HCT116 (cell line): ENCODE measurements at regions not wholly inside any gene's neighbourhood (a gene's known extent, or its start where the extent isn't known, plus 50 kb on each side); places are given as distances from the start of the nearest gene placed in this dataset.

Source experiments
- ATAC-seq: fragments of 200-7000 bp; cut with Tn5 transposase; 2 replicates; pipeline ENCODE4 v1.9.1; 2020; ENCODE audit warnings: mild to moderate bottlenecking, moderate library complexity
- BruUV-seq: library from RNA; stranded (reverse); fragments of 400-500 nt; replicated peaks from 2 replicates; lab custom pipeline; 2021; lab: Mats Ljungman, UMichigan
- CTCF ChIA-PET: fragments of 300-600 bp; sonication (Branson Sonifier 250); formaldehyde crosslinking; loops from one replicate; lab custom pipeline; 2021; ENCODE audit warnings: antibody characterized with exemption; lab: Charles Lee
- POLR2A ChIA-PET: fragments of 300-600, 350-600 bp; sonication (Branson Sonifier 250); formaldehyde crosslinking; loops from one replicate; lab custom pipeline; 2021; ENCODE audit warnings: antibody characterized with exemption; lab: Charles Lee
- RAD21 ChIA-PET, 2 experiments: fragments of 300-600 bp; sonication (Branson Sonifier 250); formaldehyde crosslinking; loops; one replicate each; lab custom pipeline; 2023; ENCODE audit warnings: low total read pairs in 2 of 2; ENCODE audit not compliant: uncharacterized antibody in 2 of 2, unreplicated experiment in 2 of 2, low non-redundant PET in 1 of 2; lab: Charles Lee
- DNase-seq: peaks from one replicate; pipeline ENCODE4 v3.0.0-alpha.2; 2010; ENCODE audit warnings: low read depth, low spot score
- H2AFZ ChIP-seq: fragments of 200-600 bp; shearing (Covaris generic), sonication (generic); 2 replicates; pipeline ENCODE4 v1.6.1; 2017; ENCODE audit warnings: low read depth, mixed run types, mixed read lengths, antibody characterized with exemption, low read length; ENCODE audit not compliant: poor library complexity, severe bottlenecking
- H3K27ac ChIP-seq: 2 replicates; pipeline ENCODE4 v1.5.1; 2012; ENCODE audit warnings: low read depth, low read length
- H3K27me3 ChIP-seq: fragments of 200-600 bp; sonication (generic); 2 replicates; pipeline ENCODE4 v1.6.1; 2016; ENCODE audit warnings: mixed run types, low read length, mixed read lengths; ENCODE audit not compliant: insufficient read depth
- H3K36me3 ChIP-seq, 2 experiments: fragments of 200-500 bp in 1 of 2; fragments of 200-600 bp in 1 of 2; sonication (Bioruptor generic) in 1 of 2; sonication (generic) in 1 of 2; 2 replicates each; pipeline versions ENCODE4 v1.5.1 to v1.6.1; 2014 to 2016; ENCODE audit warnings: low read length in 2 of 2, inconsistent platforms in 1 of 2, mixed read lengths in 1 of 2, mixed run types in 1 of 2; ENCODE audit not compliant: insufficient read depth in 2 of 2, control insufficient read depth in 1 of 2
- H3K4me1 ChIP-seq, 2 experiments: fragments of 200-600 bp in 1 of 2; sonication (generic) in 1 of 2; 2 replicates each; pipeline versions ENCODE4 v1.5.1 to v1.6.1; 2012 to 2017; ENCODE audit warnings: low read length in 2 of 2, inconsistent platforms in 1 of 2, mild to moderate bottlenecking in 1 of 2, mixed read lengths in 1 of 2, mixed run types in 1 of 2, moderate library complexity in 1 of 2; ENCODE audit not compliant: insufficient read depth in 2 of 2, control insufficient read depth in 1 of 2
- H3K4me2 ChIP-seq: fragments of 200-600 bp; sonication (generic); 2 replicates; pipeline ENCODE4 v1.6.1; 2017; ENCODE audit warnings: mixed run types, low read length, mixed read lengths
- H3K4me3 ChIP-seq, 2 experiments: fragments of 200-600 bp in 1 of 2; sonication (generic) in 1 of 2; replicated peaks in 1 of 2; 2 replicates each; pipeline ENCODE4 v1.5.1; 2011 to 2016; ENCODE audit warnings: low read length in 2 of 2, control low read depth in 1 of 2, low read depth in 1 of 2, mild to moderate bottlenecking in 1 of 2, mixed read lengths in 1 of 2, mixed run types in 1 of 2
- H3K79me2 ChIP-seq: fragments of 200-600 bp; sonication (generic); 2 replicates; pipeline ENCODE4 v1.6.1; 2017; ENCODE audit warnings: mild to moderate bottlenecking, mixed run types, low read length, moderate library complexity, mixed read lengths; ENCODE audit not compliant: insufficient read depth
- H3K9ac ChIP-seq: fragments of 200-600 bp; sonication (generic); 2 replicates; pipeline ENCODE4 v1.6.1; 2016; ENCODE audit warnings: low read length, mixed read lengths
- H3K9me2 ChIP-seq: fragments of 200-600 bp; sonication (generic), shearing (Covaris generic); 2 replicates; pipeline ENCODE4 v1.6.1; 2017; ENCODE audit warnings: mixed run types, mild to moderate bottlenecking, moderate library complexity; ENCODE audit not compliant: insufficient read depth
- H3K9me3 ChIP-seq, 2 experiments: fragments of 200-500 bp in 1 of 2; fragments of 200-600 bp in 1 of 2; sonication (Bioruptor generic) in 1 of 2; sonication (generic) in 1 of 2; 2 replicates each; pipeline ENCODE4 v1.6.1; 2014 to 2017; ENCODE audit warnings: low read length in 2 of 2, mixed read lengths in 2 of 2, inconsistent platforms in 1 of 2, low read depth in 1 of 2, mild to moderate bottlenecking in 1 of 2, mixed run types in 1 of 2, moderate library complexity in 1 of 2; ENCODE audit not compliant: control insufficient read depth in 1 of 2, insufficient read depth in 1 of 2
- H4K20me1 ChIP-seq: fragments of 200-600 bp; sonication (generic), shearing (Covaris generic); 2 replicates; pipeline ENCODE4 v1.6.1; 2017; ENCODE audit warnings: mixed run types, mild to moderate bottlenecking, moderate library complexity; ENCODE audit not compliant: insufficient read depth
- CBX3 ChIP-seq: IDR thresholded peaks from 2 replicates; pipeline ENCODE4 v1.6.1; 2012; ENCODE audit warnings: low read depth
- CEBPB ChIP-seq: IDR thresholded peaks from 2 replicates; pipeline ENCODE4 v1.6.1; 2012; ENCODE audit warnings: low read depth
- EGR1 ChIP-seq: IDR thresholded peaks from 2 replicates; pipeline ENCODE4 v1.6.1; 2012; ENCODE audit warnings: low read depth
- EZH2 ChIP-seq: fragments of 200-600 bp; sonication (generic); IDR thresholded peaks from 2 replicates; pipeline ENCODE4 v1.6.1; 2017; ENCODE audit warnings: antibody characterized with exemption, mixed run types
- EZH2phosphoT487 ChIP-seq: fragments of 200-600 bp; IDR thresholded peaks from 2 replicates; pipeline ENCODE4 v1.6.1; 2018; ENCODE audit warnings: antibody characterized with exemption, borderline replicate concordance
- FOSL1 ChIP-seq: IDR thresholded peaks from 2 replicates; pipeline ENCODE4 v1.6.1; 2012; ENCODE audit warnings: low read depth
- JUND ChIP-seq: IDR thresholded peaks from 2 replicates; pipeline ENCODE4 v1.6.1; 2012
- POLR2A ChIP-seq: IDR thresholded peaks from 2 replicates; pipeline ENCODE4 v1.7.0; 2011; ENCODE audit warnings: borderline replicate concordance; ENCODE audit not compliant: insufficient read depth, insufficient read length; ENCODE audit errors: extremely low read depth
- POLR2AphosphoS5 ChIP-seq: IDR thresholded peaks from 2 replicates; pipeline ENCODE4 v1.6.1; 2011; ENCODE audit warnings: mild to moderate bottlenecking, low read depth, low read length, moderate library complexity
- RAD21 ChIP-seq: IDR thresholded peaks from 2 replicates; pipeline ENCODE4 v1.6.1; 2012; ENCODE audit warnings: low read depth, mild to moderate bottlenecking
- SIN3A ChIP-seq: IDR thresholded peaks from 2 replicates; pipeline ENCODE4 v1.6.1; 2012; ENCODE audit warnings: low read depth
- SRF ChIP-seq: IDR thresholded peaks from 2 replicates; pipeline ENCODE4 v1.6.1; 2012; ENCODE audit warnings: low read depth
- YY1 ChIP-seq: IDR thresholded peaks from 2 replicates; pipeline ENCODE4 v1.6.1; 2011; ENCODE audit warnings: low read length, low read depth, moderate library complexity, mild to moderate bottlenecking; ENCODE audit not compliant: insufficient replicate concordance; ENCODE audit errors: extremely low read depth
- ZNF274 ChIP-seq: fragments of 200-500 bp; sonication (Bioruptor generic); IDR thresholded peaks from 2 replicates; pipeline ENCODE4 v1.6.1; 2014; ENCODE audit warnings: mild to moderate bottlenecking, low read depth, low read length, inconsistent platforms
- intact Hi-C: fragments of 100-400 bp; cut with micrococcal nuclease; formaldehyde crosslinking; loops from 2 replicates; pipeline ENCODE4 v1.10.0; 2022
- TF ChIP-seq, protein P1 (sequence below): IDR thresholded peaks from 2 replicates; pipeline ENCODE4 v1.6.1; 2011; ENCODE audit warnings: mild to moderate bottlenecking, low read length, moderate library complexity; ENCODE audit not compliant: insufficient replicate concordance; ENCODE audit errors: extremely low read depth
- TF ChIP-seq, protein P2 (sequence below): IDR thresholded peaks from 2 replicates; pipeline ENCODE4 v1.6.1; 2012
- TF ChIP-seq, protein P3 (sequence below): IDR thresholded peaks from 2 replicates; pipeline ENCODE4 v1.6.1; 2012; ENCODE audit warnings: low read depth
- TF ChIP-seq, protein P4 (sequence below): IDR thresholded peaks from 2 replicates; pipeline ENCODE4 v1.6.1; 2012

DNA sequence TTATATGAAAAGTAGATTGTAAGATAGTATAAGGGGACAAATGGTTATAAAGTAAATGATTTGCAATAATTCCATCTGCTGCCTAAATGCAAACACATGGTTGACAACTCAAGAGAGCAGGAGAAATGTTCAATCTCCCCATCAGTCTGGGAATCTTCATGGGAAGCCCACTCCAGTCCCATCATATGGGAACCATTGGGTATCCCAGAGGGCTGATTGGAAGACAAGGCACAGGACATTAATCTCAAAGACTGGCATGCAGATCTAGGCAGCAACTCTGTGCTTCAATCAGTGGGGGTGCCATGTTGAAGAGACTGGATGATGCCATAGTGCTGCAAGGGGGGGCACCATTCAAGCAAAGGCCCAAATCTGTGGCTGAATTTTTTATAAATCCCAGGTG is 193.1 kb upstream of the PDE4D start (continued):
- TF ChIP-seq, protein P1, sequence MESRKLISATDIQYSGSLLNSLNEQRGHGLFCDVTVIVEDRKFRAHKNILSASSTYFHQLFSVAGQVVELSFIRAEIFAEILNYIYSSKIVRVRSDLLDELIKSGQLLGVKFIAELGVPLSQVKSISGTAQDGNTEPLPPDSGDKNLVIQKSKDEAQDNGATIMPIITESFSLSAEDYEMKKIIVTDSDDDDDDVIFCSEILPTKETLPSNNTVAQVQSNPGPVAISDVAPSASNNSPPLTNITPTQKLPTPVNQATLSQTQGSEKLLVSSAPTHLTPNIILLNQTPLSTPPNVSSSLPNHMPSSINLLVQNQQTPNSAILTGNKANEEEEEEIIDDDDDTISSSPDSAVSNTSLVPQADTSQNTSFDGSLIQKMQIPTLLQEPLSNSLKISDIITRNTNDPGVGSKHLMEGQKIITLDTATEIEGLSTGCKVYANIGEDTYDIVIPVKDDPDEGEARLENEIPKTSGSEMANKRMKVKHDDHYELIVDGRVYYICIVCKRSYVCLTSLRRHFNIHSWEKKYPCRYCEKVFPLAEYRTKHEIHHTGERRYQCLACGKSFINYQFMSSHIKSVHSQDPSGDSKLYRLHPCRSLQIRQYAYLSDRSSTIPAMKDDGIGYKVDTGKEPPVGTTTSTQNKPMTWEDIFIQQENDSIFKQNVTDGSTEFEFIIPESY, result no peak
- TF ChIP-seq EGR1, result no peak
- no peak for TF ChIP-seq RAD21
- TF ChIP-seq, protein P2, sequence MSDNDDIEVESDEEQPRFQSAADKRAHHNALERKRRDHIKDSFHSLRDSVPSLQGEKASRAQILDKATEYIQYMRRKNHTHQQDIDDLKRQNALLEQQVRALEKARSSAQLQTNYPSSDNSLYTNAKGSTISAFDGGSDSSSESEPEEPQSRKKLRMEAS, result no peak
- no peak for TF ChIP-seq SRF
- no peak for TF ChIP-seq EZH2phosphoT487
- no peak for TF ChIP-seq CEBPB

DNA sequence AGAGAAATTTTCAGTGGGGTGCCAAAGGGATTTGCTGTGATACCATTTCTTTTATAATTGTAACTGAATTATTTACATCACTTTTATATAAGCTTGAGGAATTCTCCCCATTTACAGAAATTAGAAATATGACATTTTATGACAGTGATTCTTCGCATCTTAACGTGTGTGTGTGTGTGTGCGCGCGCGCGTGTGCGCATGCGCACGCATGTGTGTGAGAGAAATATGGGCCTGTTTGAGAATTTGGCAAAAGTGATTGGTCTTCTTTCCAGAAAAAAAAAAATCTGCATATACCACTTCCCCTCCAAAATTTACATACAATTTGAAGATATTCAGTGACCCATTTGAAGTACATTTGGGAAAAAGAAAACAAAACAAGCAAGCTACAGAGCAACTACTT is 190.7 kb upstream of the PDE4D start:
- no peak for ATAC-seq
- H3K27me3 ChIP-seq, result no peaks in the 10 kb centered on the region
- H3K9ac ChIP-seq, result no peak overlapping the region
- H3K79me2 ChIP-seq, result no peaks in the 10 kb centered on the region
- H2AFZ ChIP-seq, result no peak overlapping the region
- no TSS peak for BruUV-seq
- H3K27ac ChIP-seq, result no peak overlapping the region
- DNase-seq, result no peak
- H3K4me1 ChIP-seq, result no peaks in the 10 kb centered on the region
- no peak overlapping the region for H3K4me3 ChIP-seq
- H3K4me2 ChIP-seq, result no peak overlapping the region
- TF ChIP-seq CEBPB, result no peak
- TF ChIP-seq, protein P3, sequence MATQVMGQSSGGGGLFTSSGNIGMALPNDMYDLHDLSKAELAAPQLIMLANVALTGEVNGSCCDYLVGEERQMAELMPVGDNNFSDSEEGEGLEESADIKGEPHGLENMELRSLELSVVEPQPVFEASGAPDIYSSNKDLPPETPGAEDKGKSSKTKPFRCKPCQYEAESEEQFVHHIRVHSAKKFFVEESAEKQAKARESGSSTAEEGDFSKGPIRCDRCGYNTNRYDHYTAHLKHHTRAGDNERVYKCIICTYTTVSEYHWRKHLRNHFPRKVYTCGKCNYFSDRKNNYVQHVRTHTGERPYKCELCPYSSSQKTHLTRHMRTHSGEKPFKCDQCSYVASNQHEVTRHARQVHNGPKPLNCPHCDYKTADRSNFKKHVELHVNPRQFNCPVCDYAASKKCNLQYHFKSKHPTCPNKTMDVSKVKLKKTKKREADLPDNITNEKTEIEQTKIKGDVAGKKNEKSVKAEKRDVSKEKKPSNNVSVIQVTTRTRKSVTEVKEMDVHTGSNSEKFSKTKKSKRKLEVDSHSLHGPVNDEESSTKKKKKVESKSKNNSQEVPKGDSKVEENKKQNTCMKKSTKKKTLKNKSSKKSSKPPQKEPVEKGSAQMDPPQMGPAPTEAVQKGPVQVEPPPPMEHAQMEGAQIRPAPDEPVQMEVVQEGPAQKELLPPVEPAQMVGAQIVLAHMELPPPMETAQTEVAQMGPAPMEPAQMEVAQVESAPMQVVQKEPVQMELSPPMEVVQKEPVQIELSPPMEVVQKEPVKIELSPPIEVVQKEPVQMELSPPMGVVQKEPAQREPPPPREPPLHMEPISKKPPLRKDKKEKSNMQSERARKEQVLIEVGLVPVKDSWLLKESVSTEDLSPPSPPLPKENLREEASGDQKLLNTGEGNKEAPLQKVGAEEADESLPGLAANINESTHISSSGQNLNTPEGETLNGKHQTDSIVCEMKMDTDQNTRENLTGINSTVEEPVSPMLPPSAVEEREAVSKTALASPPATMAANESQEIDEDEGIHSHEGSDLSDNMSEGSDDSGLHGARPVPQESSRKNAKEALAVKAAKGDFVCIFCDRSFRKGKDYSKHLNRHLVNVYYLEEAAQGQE, result no peak
- no peak for TF ChIP-seq POLR2A
- no peak for TF ChIP-seq SRF
- TF ChIP-seq, protein P2, result no peak
- no peak for TF ChIP-seq RAD21
- TF ChIP-seq JUND, result no peak
- no peak for TF ChIP-seq EZH2
- no peak for TF ChIP-seq POLR2AphosphoS5
- TF ChIP-seq, protein P4, sequence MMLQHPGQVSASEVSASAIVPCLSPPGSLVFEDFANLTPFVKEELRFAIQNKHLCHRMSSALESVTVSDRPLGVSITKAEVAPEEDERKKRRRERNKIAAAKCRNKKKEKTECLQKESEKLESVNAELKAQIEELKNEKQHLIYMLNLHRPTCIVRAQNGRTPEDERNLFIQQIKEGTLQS, result no peak
- no peak for TF ChIP-seq FOSL1
- no peak for TF ChIP-seq SIN3A
- no peak for TF ChIP-seq ZNF274
- no peak for TF ChIP-seq YY1
- TF ChIP-seq CBX3, result no peak
- no peak for TF ChIP-seq EZH2phosphoT487
- TF ChIP-seq EGR1, result no peak
- ChIA-PET POLR2A (no interaction called here), CTCF (no interaction called here), RAD21 (no interaction called here)
- intact Hi-C loops, result no loop called here
- no peaks in the 10 kb centered on the region for H3K9me2 ChIP-seq
- no peaks in the 10 kb centered on the region for H3K9me3 ChIP-seq
- no peaks in the 10 kb centered on the region for H4K20me1 ChIP-seq
- H3K36me3 ChIP-seq, result no peaks in the 10 kb centered on the region
